LNCaP clone FGC (cell line): ENCODE measurements at regions not wholly inside any gene's neighbourhood (a gene's known extent, or its start where the extent isn't known, plus 50 kb on each side); places are given as distances from the start of the nearest gene placed in this dataset.
A peak's percentile ranks its signal among the peaks of the same experiment; 100 is the strongest.

Source experiments
- DNase-seq: peaks from one replicate; pipeline ENCODE4 v3.0.0-alpha.2; 2011; ENCODE audit warnings: low read depth
- H3K4me3 ChIP-seq: 2 replicates; pipeline ENCODE4 v1.5.1; 2011; ENCODE audit warnings: mild to moderate bottlenecking, low read depth, low read length, control low read depth
- CTCF ChIP-seq: IDR thresholded peaks from 2 replicates; pipeline ENCODE4 v1.5.1; 2012; ENCODE audit warnings: mild to moderate bottlenecking; ENCODE audit not compliant: control insufficient read depth, insufficient read depth; ENCODE audit errors: extremely low read depth

- no peak for TF ChIP-seq CTCF
- no peak for DNase-seq
- no peak overlapping the region for H3K4me3 ChIP-seq
These were observed 152.6 kb upstream of the PLSCR5 start for GRCh38 chr3:146757759-146758158.

- H3K4me3 ChIP-seq: no peak overlapping the region
- no peak for TF ChIP-seq CTCF
- DNase-seq: no peak
These were observed 145.1 kb upstream of the PLSCR5 start for GRCh38 chr3:146750196-146750595.

- H3K4me3 ChIP-seq: no peak overlapping the region
- TF ChIP-seq CTCF: peak; percentile 26
- no peak for DNase-seq
These were observed 142.8 kb upstream of the PLSCR5 start for GRCh38 chr3:146747928-146748327.

GRCh38 chr3:146747051-146747450, 141.9 kb upstream of the PLSCR5 start:
- TF ChIP-seq CTCF: no peak
- no peak for DNase-seq
- no peak overlapping the region for H3K4me3 ChIP-seq

- TF ChIP-seq CTCF: no peak
- no peak for DNase-seq
- H3K4me3 ChIP-seq: no peak overlapping the region
These were observed 141.0 kb upstream of the PLSCR5 start for GRCh38 chr3:146746190-146746589.

GRCh38 chr3:146739203-146739671, 134.1 kb upstream of the PLSCR5 start:
- no peak overlapping the region for H3K4me3 ChIP-seq
- DNase-seq: no peak

More at GRCh38 chr3:146739203-146739671, 134.1 kb upstream of the PLSCR5 start:
- no peak for TF ChIP-seq CTCF
